ENCODE measurements at regions not wholly inside any gene's neighbourhood (a gene's known extent, or its start where the extent isn't known, plus 50 kb on each side); places are given as distances from the start of the nearest gene placed in this dataset.
"Not testable (repeated sequence)": the region's sequence is repeated elsewhere in the genome, so short reads cannot be mapped to it uniquely, and the experiment has no call there.

DNA sequence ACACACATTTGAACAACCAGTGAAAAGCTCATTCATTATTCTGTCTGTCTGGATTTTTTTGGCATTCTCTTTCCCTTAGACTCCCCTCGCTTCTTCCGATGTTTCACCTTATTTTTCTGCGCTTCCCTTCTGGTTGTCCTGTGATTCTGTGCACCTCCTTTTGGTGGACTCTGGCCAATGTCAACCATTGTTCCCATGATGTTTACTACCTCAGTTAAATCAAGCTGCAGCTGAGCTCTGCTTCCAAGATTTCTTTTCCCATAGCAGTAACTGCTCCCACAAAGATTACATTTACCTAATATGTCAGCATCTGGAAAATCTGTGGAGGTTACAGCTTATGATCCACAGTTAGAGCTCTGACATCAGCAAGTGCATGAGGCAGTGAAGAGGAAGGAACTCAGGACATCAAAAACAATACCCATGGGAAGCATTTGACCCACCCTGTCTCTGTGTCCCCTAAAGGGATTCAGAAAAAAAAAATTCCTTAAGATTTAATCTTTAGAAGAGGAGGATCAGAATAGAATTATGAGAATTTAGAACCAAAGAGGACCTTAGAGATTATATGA, 69.9 kb upstream of the ADAMTS5 start:
- DNase-seq (ENCODE audit: low spot score in 2 of 2) (no peak), ATAC-seq (no peak)
- no peak overlapping the region for H3K27ac Mint-ChIP-seq
- H3K9me3 Mint-ChIP-seq: peaks cover 4 to 5% of the 10 kb centered on the region in 2 donors
- no peaks in the 10 kb centered on the region for H3K36me3 Mint-ChIP-seq

DNA sequence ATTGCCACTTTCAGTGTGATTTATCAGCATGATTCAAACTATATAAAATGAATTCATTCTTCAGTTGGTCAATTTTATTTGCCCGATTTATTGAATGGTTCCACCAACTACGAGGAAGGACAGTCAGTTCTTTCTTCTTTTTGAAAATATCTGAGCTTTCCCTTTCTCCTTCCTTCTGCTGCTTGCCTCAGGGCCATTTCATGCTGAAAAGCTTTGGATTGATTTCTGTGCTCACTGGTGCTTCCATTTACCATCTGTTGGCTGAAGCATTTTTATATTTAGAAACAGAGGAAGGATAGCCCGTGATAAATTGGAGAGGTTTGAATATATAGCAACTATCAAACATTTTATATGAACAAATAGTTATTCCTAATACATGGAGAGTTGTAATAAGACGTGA, 68.9 kb upstream of the ADAMTS5 start:
- ATAC-seq (no peak), DNase-seq (ENCODE audit: low spot score in 2 of 2) (no peak)
- Mint-ChIP-seq H3K9me3 (peaks cover 0 to 4% of the 10 kb centered on the region in 2 donors), H3K27ac (no peak overlapping the region), H3K36me3 (no peaks in the 10 kb centered on the region)

DNA sequence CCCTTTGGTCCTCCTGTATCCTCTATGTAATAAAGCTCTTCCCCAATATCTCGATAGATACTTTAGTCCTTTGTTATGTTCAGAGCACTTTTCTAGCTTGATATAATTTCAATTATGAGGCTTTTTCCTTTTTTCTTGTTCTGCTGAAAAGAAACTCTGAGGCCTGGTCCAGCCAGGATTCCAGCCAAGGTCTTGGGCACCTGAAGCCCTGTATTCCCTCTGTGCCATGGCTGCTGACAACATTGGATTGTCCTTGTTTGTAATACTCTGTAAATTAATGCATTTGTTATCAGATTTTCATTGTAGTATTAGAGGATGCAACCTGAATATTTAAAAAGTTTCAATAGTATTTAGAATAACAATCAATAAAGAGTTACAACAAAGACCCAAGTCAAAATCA, 67.9 kb upstream of the ADAMTS5 start:
- ATAC-seq: no peak
- H3K36me3 Mint-ChIP-seq: no peaks in the 10 kb centered on the region
- H3K27ac Mint-ChIP-seq: no peak overlapping the region

DNA sequence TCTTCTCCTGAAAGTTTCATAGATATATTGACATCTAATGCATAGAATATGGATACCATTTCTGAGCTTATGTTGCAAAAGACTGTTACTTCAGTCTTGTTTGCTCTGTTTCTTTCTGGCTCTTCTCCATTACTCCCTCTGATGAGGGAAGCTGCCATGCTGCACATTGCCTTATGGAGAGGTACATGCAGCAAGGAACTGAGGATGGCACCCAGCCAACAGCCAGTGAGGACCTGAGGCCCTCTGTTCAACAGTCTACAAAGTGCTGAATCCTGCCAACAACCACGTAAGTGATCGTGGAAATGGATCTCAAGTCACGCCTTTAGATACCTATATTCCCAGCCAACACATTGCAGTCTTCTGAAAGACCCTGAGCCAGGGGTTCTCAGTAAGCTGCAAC, 66.6 kb upstream of the ADAMTS5 start:
- ATAC-seq (no peak), DNase-seq (ENCODE audit: low spot score in 2 of 2) (no peak)
- Mint-ChIP-seq H3K9me3 (peaks cover 0 to 4% of the 10 kb centered on the region in 2 donors), H3K36me3 (no peaks in the 10 kb centered on the region), H3K27ac (no peak overlapping the region)

More for the DNA sequence above, 67.9 kb upstream of the ADAMTS5 start:
- no peak for DNase-seq (ENCODE audit: low spot score in 2 of 2)
- H3K9me3 Mint-ChIP-seq: peaks cover 0 to 4% of the 10 kb centered on the region in 2 donors

DNA sequence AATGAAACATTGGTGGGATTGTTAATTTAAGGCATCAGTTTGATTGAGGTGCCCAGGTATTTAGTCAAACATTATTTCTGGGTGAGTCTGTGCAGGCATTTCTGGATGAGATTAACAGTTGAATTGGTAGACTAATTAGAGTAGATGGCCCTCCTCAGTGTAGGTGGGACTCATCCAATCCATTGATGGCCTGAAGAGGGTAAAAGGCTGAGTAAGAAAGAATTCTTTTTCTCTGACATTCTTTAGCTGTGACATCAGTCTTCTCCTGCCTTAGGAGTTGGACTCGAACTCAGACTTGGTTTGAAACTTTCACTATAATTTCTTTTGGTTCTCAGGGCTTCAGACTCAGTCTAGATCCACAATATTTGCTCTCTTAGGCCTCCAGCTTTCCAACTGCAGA, 59.6 kb upstream of the ADAMTS5 start:
- H3K27ac Mint-ChIP-seq: no peak overlapping the region
- ATAC-seq (no peak), DNase-seq (ENCODE audit: low spot score in 2 of 2) (no peak)
- H3K9me3 Mint-ChIP-seq: no peaks in the 10 kb centered on the region
- H3K36me3 Mint-ChIP-seq: no peaks in the 10 kb centered on the region

DNA sequence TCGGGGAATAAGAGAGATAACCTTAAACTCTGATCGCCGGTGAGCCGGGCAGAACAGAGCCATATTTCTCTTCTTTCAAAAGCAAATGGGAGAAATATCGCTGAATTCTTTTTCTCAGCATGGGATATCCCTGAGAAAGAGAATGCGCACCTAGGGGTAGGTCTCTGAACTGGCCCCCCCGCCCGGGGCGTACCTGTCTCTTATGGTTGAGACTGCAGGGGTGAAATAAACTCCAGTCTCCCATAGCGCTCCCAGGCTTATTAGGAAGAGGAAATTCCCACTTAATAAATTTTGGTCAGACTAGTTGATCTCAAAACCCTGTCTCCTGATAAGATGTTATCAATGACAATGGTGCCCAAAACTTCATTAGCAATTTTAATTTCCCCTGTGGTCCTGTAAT, 58.8 kb upstream of the ADAMTS5 start:
- H3K36me3 Mint-ChIP-seq; H3K9me3 Mint-ChIP-seq; DNase-seq (ENCODE audit: low spot score in 2 of 2); ATAC-seq; H3K27ac Mint-ChIP-seq: not testable (repeated sequence)

DNA sequence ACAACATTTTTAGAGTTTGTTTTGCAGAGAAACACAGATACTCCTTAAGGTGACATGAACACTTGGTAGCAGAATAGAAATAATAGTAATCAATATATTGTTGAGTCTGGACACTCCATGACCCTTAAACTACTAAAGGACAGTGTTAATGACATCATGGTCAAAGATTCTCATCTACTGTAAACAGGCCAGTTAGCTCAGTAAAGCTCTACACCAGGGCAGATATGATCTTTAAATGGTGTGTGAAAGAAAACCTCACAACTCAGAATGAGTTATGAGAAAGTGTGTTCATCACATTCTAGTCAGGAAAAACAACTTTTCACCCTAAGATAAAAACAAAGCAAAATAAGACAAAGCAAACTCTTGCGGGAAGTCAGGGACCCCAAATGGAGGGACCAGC, 58.1 kb upstream of the ADAMTS5 start:
- no peak for ATAC-seq
- no peak for DNase-seq (ENCODE audit: low spot score in 2 of 2)
- Mint-ChIP-seq H3K9me3 (no peaks in the 10 kb centered on the region), H3K27ac (no peak overlapping the region), H3K36me3 (no peaks in the 10 kb centered on the region)

DNA sequence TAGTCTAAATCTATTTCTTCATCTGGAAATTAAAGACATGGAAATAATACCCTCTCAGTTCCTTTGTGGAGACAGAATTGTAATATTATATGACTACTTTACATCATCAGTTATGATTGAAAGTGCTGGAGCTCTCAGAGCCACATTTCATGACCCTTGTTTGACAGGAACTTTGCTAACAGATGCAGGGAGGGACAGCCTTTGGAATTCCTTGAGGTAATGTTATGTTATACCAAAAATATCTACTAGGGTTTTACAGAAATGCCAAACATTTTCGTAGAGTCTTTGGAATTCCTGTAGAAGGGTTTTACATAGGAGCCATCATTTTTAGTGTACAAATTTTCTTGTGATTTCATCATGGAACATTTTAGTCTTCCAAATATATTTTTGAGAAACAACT, 57.4 kb upstream of the ADAMTS5 start:
- Mint-ChIP-seq H3K27ac (no peak overlapping the region), H3K36me3 (no peaks in the 10 kb centered on the region), H3K9me3 (no peaks in the 10 kb centered on the region)
- ATAC-seq (no peak), DNase-seq (ENCODE audit: low spot score in 2 of 2) (no peak)

DNA sequence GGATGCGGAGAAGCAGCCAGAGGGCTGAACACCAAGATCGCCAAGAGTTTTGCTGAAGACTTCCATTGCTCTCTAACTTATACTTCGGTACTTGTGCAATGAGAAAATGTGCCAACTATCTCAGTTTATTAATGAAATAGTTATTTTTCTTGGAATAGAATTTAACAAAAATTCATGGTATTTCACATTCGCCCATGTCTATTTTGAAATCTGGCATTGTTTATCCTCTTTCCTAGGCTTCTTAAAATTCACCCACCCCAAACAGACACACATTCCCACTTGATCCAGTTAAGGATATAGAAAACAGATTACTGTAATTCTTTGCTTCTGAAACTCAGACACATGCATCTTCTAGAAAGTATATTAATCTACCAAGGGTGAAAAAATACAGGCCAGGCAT, 56.3 kb upstream of the ADAMTS5 start:
- peaks cover 0 to under 1% of the 10 kb centered on the region in 2 donors for H3K9me3 Mint-ChIP-seq
- no peak overlapping the region for H3K27ac Mint-ChIP-seq
- DNase-seq (ENCODE audit: low spot score in 2 of 2) (no peak), ATAC-seq (no peak)
- no peaks in the 10 kb centered on the region for H3K36me3 Mint-ChIP-seq

DNA sequence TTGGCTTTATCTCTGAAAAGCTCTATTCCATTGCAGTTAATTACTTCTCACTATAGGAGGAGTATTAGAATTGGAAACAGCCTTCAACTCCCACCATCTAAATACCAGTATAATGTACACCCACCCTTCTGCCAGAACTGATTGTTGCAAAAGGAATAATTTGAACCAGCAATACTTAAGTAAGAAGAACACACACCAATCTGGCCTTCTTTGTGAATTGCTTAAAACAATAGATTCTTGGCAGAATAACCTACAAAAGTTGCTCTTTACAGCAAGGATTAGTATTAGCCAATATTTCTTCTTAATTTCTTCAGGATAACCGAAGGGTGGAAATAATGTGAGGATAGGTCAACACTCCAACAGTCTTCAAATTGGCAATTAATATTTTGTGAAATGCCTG, 54.9 kb upstream of the ADAMTS5 start:
- ATAC-seq (no peak), DNase-seq (ENCODE audit: low spot score in 2 of 2) (no peak)
- Mint-ChIP-seq H3K27ac (no peak overlapping the region), H3K36me3 (no peaks in the 10 kb centered on the region), H3K9me3 (peaks cover 3 to 9% of the 10 kb centered on the region in 2 donors)

DNA sequence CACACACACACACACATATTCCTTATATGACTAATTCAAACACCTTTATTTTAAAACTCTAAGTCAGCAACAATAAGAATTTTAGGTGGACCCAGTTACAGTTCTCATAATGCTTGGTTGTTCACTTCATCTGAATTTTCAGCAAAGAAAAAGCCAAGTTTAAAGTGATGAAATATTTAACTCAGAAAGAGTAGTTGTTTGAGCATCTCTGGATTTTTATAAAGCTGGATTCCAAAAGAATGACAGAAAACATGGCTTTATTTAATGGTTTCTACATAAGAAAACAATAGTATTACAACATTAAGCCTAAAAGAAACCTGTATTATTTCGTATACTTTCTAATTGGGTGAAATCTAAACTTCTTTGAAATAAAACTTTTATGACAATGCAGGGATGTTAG, 54.2 kb upstream of the ADAMTS5 start:
- Mint-ChIP-seq H3K36me3 (no peaks in the 10 kb centered on the region), H3K27ac (no peak overlapping the region), H3K9me3 (peaks cover 3 to 9% of the 10 kb centered on the region in 2 donors)
- DNase-seq (ENCODE audit: low spot score in 2 of 2) (no peak), ATAC-seq (no peak)

DNA sequence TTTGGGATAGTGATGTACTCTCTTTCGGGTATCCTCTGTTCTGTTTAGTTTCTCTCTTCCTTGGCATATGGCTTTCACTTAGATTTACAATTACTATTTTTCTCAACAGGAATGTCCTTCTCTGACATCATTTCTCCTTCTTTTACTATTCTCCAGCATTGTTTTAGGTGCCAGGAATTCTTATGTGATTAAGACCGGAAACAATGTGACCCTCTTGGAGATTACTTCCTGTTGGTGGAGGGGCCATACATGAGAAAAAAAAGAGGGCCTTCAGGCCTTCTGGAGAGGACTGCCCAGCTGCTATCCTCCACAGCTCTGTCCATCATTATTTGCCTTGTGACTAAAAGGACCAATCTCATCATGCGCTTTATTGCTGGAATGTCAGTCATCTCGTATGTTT, 50.4 kb upstream of the ADAMTS5 start:
- Mint-ChIP-seq H3K9me3 (peaks cover 3 to 12% of the 10 kb centered on the region in 2 donors), H3K27ac (no peak overlapping the region), H3K36me3 (no peaks in the 10 kb centered on the region)
- no peak for ATAC-seq
- DNase-seq (ENCODE audit: low spot score in 2 of 2): no peak

Measured in activated naive CD4-positive, alpha-beta T cell treated with anti-CD3 and anti-CD28 coated beads, Interleukin-2, amount 50 U/mL, for 72 hours (primary cell).